ENCODE measurements at regions not wholly inside any gene's neighbourhood (a gene's known extent, or its start where the extent isn't known, plus 50 kb on each side); places are given as distances from the start of the nearest gene placed in this dataset.
"Not testable (repeated sequence)": the region's sequence is repeated elsewhere in the genome, so short reads cannot be mapped to it uniquely, and the experiment has no call there.

- DNase-seq (ENCODE audit: low read depth in 2 of 2), result no peak
These were observed 173.3 kb downstream of the CD83 start for GRCh38 chr6:14290772-14291330.

- no peak for DNase-seq (ENCODE audit: low read depth in 2 of 2)
These were observed 173.8 kb downstream of the CD83 start for GRCh38 chr6:14291331-14291730.

GRCh38 chr6:14292119-14292518 is 174.5 kb downstream of the CD83 start:
- no peak for DNase-seq (ENCODE audit: low read depth in 2 of 2)

GRCh38 chr6:14294270-14294951 is 176.8 kb downstream of the CD83 start:
- DNase-seq (ENCODE audit: low read depth in 2 of 2), result no peak

GRCh38 chr6:14296698-14297097 is 179.1 kb downstream of the CD83 start:
- DNase-seq (ENCODE audit: low read depth in 2 of 2), result not testable (repeated sequence)

- DNase-seq (ENCODE audit: low read depth in 2 of 2), result not testable (repeated sequence)
These were observed 179.5 kb downstream of the CD83 start for GRCh38 chr6:14297118-14297517.

GRCh38 chr6:14300189-14300588 is 182.6 kb downstream of the CD83 start:
- DNase-seq (ENCODE audit: low read depth in 2 of 2), result not testable (repeated sequence)

- not testable (repeated sequence) for DNase-seq (ENCODE audit: low read depth in 2 of 2)
These were observed 183.1 kb downstream of the CD83 start for GRCh38 chr6:14300721-14301120.

- DNase-seq (ENCODE audit: low read depth in 2 of 2), result not testable (repeated sequence)
These were observed 183.9 kb downstream of the CD83 start for GRCh38 chr6:14301477-14301876.

- DNase-seq (ENCODE audit: low read depth in 2 of 2), result no peak
These were observed 187.6 kb downstream of the CD83 start for GRCh38 chr6:14305131-14305530.

GRCh38 chr6:14305624-14306023 is 188.1 kb downstream of the CD83 start:
- no peak for DNase-seq (ENCODE audit: low read depth in 2 of 2)

- no peak for DNase-seq (ENCODE audit: low read depth in 2 of 2)
These were observed 188.8 kb downstream of the CD83 start for GRCh38 chr6:14306151-14306906.

GRCh38 chr6:14309516-14309915 is 191.9 kb downstream of the CD83 start:
- DNase-seq (ENCODE audit: low read depth in 2 of 2), result no peak

GRCh38 chr6:14309951-14310445 is 192.4 kb downstream of the CD83 start:
- no peak for DNase-seq (ENCODE audit: low read depth in 2 of 2)

- no peak for DNase-seq (ENCODE audit: low read depth in 2 of 2)
These were observed 193.4 kb downstream of the CD83 start for GRCh38 chr6:14310960-14311359.

GRCh38 chr6:14312587-14312986 is 195.0 kb downstream of the CD83 start:
- no peak for DNase-seq (ENCODE audit: low read depth in 2 of 2)

- no peak for DNase-seq (ENCODE audit: low read depth in 2 of 2)
These were observed 195.7 kb downstream of the CD83 start for GRCh38 chr6:14313248-14313647.

- DNase-seq (ENCODE audit: low read depth in 2 of 2), result no peak
These were observed 197.8 kb downstream of the CD83 start for GRCh38 chr6:14315353-14315752.

GRCh38 chr6:14316651-14317386 is 199.2 kb downstream of the CD83 start:
- no peak for DNase-seq (ENCODE audit: low read depth in 2 of 2)

GRCh38 chr6:14317387-14317970 is 199.9 kb downstream of the CD83 start:
- no peak for DNase-seq (ENCODE audit: low read depth in 2 of 2)

- no peak for DNase-seq (ENCODE audit: low read depth in 2 of 2)
These were observed 202.8 kb downstream of the CD83 start for GRCh38 chr6:14320332-14320731.

All from stimulated activated CD4-positive, alpha-beta T cell treated with anti-CD3 and anti-CD28 coated beads, Interleukin-1b, Interleukin-23, amount 100 ng/mL, for 1 hour (primary cell).